Fibroblast of skin of abdomen (primary cell): ENCODE measurements at regions not wholly inside any gene's neighbourhood (a gene's known extent, or its start where the extent isn't known, plus 50 kb on each side); places are given as distances from the start of the nearest gene placed in this dataset.
"Not testable (repeated sequence)": the region's sequence is repeated elsewhere in the genome, so short reads cannot be mapped to it uniquely, and the experiment has no call there.

ENCODE experiments used
- DNase-seq: peaks from one replicate; pipeline ENCODE4 v3.0.0-alpha.2; 2013

- no peak for DNase-seq
These were observed 56.1 kb downstream of the GPR85 start for GRCh38 chr7:113030489-113030888.

- peak; percentile 1 for DNase-seq
These were observed 59.7 kb downstream of the GPR85 start for GRCh38 chr7:113026941-113027340.

DNA sequence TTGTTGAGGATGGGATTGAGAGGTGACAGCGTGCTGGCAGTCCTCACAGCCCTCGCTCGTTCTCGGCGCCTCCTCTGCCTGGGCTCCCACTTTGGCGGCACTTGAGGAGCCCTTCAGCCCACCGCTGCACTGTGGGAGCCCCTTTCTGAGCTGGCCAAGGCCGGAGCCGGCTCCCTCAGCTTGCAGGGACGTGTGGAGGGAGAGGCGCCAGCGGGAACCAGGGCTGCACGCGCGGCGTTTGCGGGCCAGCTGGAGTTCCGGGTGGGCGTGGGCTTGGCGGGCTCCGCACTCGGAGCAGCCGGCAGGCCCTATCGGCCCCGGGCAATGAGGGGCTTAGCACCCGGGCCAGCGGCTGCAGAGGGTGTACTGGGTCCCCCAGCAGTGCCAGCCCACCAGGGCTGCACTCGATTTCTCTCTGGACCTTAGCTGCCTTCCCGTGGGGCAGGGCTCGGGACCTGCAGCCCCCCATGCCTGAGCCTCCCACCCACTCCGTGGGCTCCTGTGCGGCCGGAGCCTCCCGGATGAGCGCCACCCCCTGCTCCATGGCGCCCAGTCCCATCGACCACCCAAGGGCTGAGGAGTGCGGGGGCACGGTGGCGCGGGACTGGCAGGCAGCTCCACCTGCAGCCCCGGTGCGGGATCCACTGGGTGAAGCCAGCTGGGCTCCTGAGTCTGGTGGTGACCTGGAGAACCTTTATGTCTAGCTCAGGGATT lies 69.3 kb downstream of the GPR85 start:
- not testable (repeated sequence) for DNase-seq

DNA sequence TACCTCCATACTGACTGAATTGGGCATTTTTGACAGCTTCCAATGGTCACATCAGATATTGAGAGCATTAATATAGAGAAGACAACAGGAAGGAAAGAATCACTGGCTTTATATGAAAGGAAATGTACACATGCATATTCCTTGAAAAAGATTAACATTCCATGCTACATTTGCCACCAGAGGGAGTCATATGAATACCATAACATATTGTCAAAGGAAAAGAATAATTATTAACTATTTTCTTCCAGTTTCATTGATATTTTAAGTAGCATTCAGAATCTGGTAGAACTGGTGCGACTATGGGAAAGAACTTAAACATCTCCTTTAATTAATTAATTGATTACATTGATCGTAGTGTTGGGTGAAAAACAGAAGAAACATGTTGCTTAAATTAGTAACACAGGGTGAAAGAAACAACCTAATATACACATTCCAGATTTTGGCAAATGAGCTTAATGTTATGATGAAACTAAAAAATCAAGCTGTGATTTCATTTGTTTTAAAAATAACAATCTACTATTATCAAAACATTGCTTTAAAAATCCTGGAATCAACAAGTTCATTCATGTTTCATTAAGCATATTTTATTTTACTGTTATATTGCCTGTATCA lies 71.5 kb downstream of the GPR85 start:
- DNase-seq = peak; percentile 19

DNA sequence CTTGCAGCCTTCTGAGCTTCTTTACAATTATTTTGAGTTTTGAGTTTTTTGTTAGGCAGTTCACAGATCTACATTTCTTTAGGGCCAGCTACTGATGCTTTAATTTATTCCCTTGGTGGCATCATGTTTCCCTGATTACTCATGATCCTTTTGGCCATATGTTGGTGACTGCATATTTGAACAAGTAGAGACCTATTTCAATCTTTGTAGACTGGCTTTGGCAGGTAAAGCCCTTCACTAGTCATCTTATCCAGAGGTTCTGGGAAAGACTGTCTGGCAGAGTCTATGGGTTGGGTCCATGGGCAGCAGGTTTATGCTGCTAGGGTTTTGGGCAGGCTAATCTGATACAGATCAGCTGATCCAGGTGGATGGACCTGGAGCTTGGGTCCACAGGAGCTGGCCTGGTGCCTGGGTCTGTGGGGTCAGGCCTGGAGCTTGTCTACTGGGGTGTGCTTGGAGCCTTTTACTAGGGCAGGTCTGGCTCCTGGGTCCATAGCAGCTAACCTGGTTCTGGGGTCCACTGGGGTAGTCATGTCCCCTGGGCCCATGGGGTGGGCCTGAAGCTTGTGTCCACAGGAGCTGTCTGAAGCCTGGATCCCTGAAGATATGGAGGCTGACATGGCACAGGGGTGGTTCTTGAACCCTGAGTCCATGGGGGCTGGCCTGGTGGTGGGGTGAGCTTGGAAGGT lies 72.7 kb downstream of the GPR85 start:
- DNase-seq = no peak

DNA sequence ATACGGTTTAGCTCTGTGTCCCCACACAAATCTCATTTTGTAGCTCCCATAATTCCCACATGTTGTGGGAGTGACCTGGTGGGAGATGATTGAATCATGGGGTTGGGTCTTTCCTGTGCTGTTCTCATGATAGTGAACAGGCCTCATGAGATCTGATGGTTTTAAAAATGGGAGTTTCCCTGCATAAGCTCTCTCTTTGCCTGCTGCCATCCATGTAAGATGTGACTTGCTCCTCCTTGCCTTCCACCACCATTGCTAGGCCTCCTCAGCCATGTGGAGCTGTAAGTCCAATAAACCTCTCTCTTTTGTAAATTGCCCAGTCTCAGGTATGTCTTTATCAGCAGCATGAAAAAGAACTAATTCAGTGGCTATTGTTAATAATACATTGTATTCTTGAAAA lies 73.8 kb downstream of the GPR85 start:
- DNase-seq = not testable (repeated sequence)

GRCh38 chr7:113010377-113010776 lies 76.2 kb downstream of the GPR85 start:
- no peak for DNase-seq

DNA sequence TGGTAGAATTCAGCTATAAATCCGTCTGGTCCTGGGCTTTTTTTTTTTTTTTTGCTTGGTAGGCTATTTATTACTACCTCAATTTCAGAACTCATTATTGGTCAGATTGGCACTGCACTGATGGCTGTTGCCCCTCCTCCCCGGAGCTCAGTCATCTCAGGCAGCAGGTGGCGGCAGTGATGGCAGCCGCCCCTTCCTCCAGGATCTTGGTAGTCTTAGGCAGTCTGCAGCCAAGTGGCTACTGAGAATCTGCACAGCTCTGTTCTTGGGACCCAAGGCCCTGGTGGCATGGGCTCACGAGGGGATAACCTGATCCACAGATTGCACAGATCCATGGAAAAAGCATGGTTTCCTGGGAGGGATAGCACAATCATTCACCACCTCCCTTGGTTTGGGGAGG lies 77.9 kb downstream of the GPR85 start:
- no peak for DNase-seq

DNA sequence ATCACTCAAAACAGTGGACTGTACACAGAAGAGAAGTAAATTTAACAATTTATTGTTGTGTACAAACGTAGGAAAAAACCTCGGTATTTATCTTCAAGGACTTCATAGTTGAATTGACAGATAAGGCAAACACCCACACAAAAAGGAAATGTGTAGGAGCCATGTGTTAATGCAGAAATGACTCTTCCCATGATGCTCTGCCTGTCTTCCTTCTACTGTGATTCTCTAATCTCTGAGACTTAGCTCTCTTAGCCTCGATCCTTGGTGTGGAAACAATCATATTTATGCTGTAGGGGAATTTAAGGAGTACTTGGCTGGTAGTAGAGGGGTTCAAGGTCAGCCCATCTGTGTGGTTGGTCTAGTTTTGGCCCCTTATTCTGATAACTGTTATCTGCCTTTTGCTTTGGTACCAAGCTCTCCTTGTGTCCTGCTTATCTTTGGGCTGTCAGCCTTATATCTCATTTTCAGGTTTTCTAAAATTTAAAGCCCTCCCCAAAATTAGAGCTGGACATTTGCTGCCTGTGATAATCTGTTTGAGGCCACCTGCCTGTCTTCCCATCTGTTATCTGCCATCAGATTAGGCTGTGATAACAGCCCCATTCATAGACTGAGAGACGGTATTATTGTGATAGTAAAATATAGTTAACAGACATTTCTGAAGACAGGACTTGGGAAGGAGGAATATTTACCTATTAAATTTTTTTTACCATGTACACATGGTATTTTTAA lies 81.7 kb downstream of the GPR85 start:
- DNase-seq = no peak

DNA sequence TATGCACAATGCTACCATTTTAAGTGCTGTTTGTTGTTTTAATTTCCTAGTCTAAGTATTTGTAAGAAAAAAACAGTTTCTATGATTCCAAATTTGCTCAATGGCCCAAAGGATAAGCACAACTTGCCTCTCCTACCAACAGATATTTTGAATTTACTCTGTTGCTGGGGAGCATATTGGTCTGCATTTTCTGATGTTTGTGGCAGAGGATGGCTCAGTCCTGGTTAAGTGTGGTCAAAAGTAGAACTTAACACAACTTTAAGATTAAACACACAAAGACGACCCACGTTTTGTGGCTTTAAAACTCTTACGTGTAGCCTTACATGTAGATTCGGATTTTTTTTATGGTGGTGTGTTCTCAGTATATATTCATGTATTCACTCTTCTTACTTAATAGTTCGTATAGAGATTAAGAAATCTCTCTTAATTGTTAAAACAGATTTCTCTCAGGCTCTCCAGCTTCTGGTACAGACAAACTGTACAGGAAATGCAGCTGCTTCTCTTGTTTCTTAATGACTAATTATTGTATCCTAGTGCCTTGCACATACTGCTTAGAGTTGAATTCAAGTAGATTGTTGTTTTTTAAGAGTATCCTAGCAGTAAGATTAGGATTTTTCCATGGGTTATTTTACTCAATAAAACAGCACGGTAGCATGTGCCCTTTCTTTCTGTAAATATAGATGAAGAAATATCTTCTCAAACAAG lies 86.2 kb downstream of the GPR85 start:
- no peak for DNase-seq

GRCh38 chr7:112997831-112998230 lies 88.8 kb downstream of the GPR85 start:
- DNase-seq = no peak

DNA sequence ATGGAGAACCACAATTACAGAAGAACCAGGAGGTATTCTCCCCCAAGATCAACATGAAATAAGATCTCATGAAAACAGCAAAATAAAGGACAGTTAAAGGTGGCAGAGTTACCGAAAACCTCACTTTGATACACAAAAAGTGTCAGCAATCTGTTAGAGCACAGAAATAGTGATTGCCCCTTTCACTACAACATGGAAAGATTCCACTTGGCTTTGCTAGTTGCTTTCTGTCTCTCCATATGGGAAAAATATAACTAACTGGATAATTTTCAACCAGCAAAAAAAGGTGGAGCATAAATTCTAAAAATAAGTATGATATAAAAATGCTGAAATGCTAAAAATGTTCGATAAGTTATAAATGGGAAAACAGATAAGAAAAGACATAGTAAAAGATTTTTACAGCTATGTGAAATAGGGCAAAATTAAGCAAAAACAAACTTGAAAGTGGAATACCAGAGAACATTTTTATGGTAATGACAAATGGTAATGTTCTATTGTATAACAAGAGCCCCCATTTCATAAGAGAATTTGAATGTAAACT lies 90.2 kb downstream of the GPR85 start:
- DNase-seq = no peak

DNA sequence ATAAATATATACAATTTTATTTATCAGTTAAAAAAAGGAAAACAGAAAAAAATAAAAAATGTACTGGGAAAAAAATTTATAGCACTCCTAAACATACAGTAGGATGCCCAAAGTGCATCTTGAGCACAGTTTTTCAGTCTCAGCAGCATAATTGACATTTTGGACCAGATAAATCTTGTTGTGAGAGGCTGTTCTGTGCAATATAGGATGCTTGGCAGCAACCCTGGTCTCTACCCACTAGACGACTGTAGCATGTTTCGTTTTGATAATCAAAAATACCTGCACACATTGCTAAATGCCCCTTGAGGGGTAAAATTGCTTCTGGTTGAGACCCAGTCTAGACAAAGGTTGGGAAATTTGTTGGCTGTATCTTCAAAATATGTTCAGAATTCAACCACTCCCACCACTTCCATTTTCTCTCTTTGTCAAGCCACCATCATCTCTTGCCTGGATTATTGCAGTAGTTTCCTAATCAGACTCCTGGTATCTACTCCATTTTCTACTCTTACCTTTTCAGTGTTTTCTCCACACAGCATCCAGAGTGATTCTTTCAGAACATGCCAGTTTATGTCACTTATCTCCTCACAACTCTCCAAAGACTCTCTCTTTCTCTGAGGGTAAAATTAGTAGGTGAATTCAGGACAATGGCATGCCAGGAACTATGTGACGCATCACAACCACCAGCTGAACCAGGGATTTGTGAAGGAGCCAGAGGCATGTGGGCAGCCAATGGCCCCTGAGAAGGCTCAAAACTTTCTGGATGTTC lies 91.4 kb downstream of the GPR85 start:
- DNase-seq = peak; percentile 72

DNA sequence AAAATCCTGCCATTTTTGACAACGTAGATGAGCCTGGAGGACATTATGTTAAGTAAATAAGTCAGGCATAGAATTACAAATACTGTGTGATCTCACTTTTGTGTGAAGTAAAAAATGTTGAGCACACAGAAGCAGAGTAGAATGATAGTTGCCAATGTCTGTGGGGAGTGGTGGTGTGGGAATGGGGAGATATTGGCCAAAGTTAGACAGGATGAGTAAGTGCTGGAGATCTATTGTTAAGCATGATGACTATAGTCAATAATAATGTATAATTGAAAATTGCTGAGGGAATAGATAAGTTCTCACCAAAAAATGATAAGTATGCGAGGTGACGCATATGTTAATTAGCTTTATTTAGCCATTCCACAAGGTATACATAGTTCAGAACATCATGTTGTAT lies 92.0 kb downstream of the GPR85 start:
- peak; percentile 67 for DNase-seq

DNA sequence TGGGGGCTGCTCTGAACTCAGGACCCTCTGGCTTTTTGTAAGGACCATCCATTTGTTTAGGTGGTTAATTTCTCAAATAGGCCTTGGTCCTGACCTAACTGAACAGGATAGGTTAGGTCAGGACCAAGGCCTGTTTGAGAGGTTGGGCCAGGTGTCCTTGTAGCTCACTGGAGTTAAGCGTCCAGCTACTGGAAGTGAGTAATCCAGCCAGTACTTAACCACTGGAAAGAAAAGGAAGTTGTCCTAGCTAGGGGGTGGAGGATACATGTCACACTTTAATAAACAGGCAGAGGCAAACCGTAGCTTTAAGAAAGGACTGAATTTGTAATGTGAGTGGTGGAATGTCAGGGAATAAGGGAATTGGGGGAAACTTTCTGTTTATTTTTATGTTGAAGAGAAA lies 96.0 kb downstream of the GPR85 start:
- peak; percentile 3 for DNase-seq

DNA sequence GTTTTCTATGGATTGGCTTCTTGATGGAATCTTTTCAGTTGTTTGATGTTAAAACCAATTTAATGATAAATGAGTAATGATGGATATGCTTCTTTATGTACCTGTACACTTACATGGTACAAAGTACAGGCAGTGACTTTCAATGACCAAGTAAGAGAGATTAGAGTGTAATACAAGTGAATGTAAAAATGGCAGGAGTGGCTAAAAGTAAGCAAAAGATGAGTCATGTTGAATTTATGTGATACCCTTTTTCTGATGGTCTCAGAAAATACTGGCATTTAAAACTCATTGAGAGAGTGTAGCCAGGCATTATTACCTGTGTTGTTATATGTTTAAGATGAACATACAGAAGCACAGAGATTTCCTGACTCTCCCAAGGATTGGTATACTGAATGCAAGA lies 97.1 kb downstream of the GPR85 start:
- peak; percentile 4 for DNase-seq

DNA sequence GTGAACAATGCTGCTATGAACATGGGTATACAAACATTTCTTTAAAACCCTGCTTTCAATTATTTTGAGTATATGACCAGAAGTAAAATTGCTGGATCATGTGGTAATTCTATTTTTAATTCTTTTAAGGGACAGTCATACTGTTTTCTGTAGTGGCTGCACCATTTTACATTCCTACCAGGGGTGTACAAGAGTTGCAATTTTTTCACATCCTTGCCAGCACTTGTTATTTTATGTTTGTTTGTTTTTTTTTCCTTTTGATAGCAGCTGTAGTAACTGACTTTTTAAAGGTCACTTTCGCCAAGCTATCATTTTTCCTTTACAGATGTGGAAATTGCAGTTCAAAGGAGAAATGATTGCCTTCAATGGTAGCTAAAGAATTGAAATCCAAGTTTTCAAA lies 99.5 kb downstream of the GPR85 start:
- no peak for DNase-seq

- peak; percentile 64 for DNase-seq
These were observed 100.2 kb downstream of the GPR85 start for GRCh38 chr7:112986256-112987031.

DNA sequence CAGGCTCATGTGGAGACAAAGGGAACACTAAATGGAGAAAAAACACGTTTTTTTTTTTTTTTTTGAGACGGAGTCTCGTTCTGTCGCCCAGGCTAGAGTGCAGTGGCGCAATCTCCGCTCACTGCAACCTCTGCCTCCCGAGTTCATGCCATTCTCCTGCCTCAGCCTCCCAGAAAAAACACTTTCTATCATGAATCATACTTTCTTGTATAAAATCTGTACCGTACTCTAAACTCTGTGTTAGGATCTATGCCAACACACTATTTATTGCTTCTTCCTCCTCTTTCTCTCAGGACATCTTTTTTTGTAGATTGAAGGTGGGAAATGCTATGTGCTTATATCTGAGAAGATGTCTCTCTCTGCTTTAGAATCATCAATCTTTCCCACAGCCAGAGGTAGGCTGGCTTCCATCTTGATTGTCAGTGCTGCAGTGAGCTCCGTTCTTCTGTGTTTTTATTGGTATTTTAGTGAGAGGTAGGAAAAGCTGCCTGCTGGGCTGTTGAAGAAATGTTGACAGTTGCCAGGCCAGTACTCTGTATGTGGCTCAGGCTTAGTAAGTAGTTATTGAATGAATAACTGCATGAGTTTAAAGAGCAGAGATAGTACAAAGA lies 101.1 kb downstream of the GPR85 start:
- peak; percentile 69 for DNase-seq

DNA sequence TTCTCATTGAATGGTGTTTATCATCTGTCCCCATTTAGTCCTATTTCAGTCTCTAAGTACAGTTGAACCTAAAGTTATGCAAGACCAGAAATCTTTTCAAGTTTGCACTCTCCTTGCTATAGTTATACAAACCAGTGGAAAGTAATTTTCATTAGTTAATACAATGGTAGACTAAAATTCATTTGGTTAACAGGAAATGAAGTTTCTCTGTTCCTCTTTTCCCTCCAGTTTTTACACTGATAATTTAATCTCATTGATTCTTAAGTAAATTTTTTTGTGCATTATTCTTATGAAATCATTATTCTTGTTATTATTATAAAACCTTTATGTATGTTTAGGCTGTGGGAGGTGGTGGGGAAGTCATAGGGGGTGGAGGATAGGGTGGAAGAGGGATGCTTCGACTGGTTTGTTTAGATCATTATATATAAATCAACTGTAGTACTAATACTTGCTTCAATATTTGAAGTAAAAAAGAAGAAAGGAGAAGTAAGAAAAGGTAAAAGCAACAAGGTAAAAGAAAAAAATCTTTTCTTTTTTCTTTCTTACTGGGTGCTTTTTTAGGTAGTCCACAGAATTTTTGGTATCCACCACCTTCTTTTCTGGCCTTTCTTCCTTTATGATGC lies 104.1 kb downstream of the GPR85 start:
- DNase-seq = no peak
